ENCODE measurements at regions not wholly inside any gene's neighbourhood (a gene's known extent, or its start where the extent isn't known, plus 50 kb on each side); places are given as distances from the start of the nearest gene placed in this dataset.
A peak's percentile ranks its signal among the peaks of the same experiment; 100 is the strongest.

GRCh38 chr13:80830431-80830830 is 489.5 kb upstream of the SPRY2 start:
- TF ChIP-seq, protein P1, sequence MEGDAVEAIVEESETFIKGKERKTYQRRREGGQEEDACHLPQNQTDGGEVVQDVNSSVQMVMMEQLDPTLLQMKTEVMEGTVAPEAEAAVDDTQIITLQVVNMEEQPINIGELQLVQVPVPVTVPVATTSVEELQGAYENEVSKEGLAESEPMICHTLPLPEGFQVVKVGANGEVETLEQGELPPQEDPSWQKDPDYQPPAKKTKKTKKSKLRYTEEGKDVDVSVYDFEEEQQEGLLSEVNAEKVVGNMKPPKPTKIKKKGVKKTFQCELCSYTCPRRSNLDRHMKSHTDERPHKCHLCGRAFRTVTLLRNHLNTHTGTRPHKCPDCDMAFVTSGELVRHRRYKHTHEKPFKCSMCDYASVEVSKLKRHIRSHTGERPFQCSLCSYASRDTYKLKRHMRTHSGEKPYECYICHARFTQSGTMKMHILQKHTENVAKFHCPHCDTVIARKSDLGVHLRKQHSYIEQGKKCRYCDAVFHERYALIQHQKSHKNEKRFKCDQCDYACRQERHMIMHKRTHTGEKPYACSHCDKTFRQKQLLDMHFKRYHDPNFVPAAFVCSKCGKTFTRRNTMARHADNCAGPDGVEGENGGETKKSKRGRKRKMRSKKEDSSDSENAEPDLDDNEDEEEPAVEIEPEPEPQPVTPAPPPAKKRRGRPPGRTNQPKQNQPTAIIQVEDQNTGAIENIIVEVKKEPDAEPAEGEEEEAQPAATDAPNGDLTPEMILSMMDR (IDR thresholded peaks at IDR 0.05) = no peak
- Histone ChIP-seq H3K4me3 (no peak overlapping the region), H3K4me1 (no peaks in the 10 kb centered on the region), H3K36me3 (no peaks in the 10 kb centered on the region), H3K27me3 (no peaks in the 10 kb centered on the region), H3K9me3 (peaks cover 0 to 58% of the 10 kb centered on the region in 2 donors), H3K27ac (no peak overlapping the region)
- DNase-seq (ENCODE audit: low spot score) = no peak

DNA sequence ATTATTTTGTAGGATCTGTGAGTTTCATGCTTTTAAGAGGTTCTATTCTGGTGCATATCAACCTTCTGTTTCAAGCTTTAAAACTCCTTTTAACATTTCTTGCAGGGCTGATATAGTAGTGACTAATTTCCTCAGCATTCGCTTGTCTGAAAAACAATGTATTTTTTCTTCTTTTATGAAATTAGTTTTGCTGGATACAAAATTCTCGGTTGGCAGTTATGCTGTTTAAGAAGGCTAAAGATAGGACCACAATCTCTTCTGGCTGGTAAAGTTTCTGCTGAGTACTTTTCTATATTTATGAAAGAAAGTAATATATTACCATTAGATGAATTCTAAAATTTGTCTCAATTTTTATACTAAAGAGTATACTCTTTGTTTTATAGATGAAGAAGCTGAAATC is 487.8 kb upstream of the SPRY2 start:
- Histone ChIP-seq H3K4me1 (no peaks in the 10 kb centered on the region), H3K27me3 (no peaks in the 10 kb centered on the region), H3K9me3 (peaks cover 0 to 49% of the 10 kb centered on the region in 2 donors), H3K4me3 (no peak overlapping the region), H3K36me3 (no peaks in the 10 kb centered on the region), H3K27ac (no peak overlapping the region)
- TF ChIP-seq, protein P1 (IDR thresholded peaks at IDR 0.05) = no peak
- DNase-seq (ENCODE audit: low spot score) = no peak

- H3K9me3 ChIP-seq = peaks cover 0 to 44% of the 10 kb centered on the region in 2 donors
- H3K4me1 ChIP-seq = no peaks in the 10 kb centered on the region
- H3K27me3 ChIP-seq = no peaks in the 10 kb centered on the region
- no peaks in the 10 kb centered on the region for H3K36me3 ChIP-seq
- no peak overlapping the region for H3K27ac ChIP-seq
- no peak overlapping the region for H3K4me3 ChIP-seq
- DNase-seq (ENCODE audit: low spot score) = no peak
- TF ChIP-seq, protein P1 (IDR thresholded peaks at IDR 0.05) = no peak
These were observed 484.4 kb upstream of the SPRY2 start for GRCh38 chr13:80825276-80825675.

DNA sequence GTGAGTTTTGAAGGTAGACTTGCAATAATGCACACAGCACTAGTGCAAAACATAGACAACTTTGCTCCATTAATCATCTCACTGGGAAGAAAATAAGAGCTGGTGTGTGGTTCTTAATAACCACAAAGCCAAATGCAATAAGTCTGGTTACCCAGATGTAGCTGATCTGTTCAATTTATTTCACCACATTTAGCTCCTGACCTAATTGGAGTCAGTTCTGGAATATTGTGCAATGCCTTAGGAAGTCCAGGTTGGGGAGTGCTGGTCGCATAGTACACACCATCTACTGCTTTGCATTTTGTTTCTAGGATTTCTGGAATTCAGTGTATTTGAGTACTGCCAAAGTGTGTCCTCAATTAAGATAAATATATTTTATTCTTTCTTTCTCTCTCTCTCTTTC is 483.3 kb upstream of the SPRY2 start:
- Histone ChIP-seq H3K4me3 (no peak overlapping the region), H3K36me3 (no peaks in the 10 kb centered on the region), H3K27ac (peak overlapping the region in 1 of 2 donors; percentile 30), H3K4me1 (no peaks in the 10 kb centered on the region), H3K27me3 (no peaks in the 10 kb centered on the region), H3K9me3 (peaks cover 0 to 34% of the 10 kb centered on the region in 2 donors)
- TF ChIP-seq, protein P1 (IDR thresholded peaks at IDR 0.05) = no peak
- no peak for DNase-seq (ENCODE audit: low spot score)

GRCh38 chr13:80823472-80823871 is 482.5 kb upstream of the SPRY2 start:
- peaks cover 0 to 27% of the 10 kb centered on the region in 2 donors for H3K9me3 ChIP-seq
- no peak for DNase-seq (ENCODE audit: low spot score)
- no peaks in the 10 kb centered on the region for H3K36me3 ChIP-seq
- no peaks in the 10 kb centered on the region for H3K27me3 ChIP-seq
- H3K4me3 ChIP-seq = no peak overlapping the region
- TF ChIP-seq, protein P1 (IDR thresholded peaks at IDR 0.05) = no peak
- H3K4me1 ChIP-seq = no peaks in the 10 kb centered on the region
- H3K27ac ChIP-seq = peak overlapping the region; percentile 7 to 30

DNA sequence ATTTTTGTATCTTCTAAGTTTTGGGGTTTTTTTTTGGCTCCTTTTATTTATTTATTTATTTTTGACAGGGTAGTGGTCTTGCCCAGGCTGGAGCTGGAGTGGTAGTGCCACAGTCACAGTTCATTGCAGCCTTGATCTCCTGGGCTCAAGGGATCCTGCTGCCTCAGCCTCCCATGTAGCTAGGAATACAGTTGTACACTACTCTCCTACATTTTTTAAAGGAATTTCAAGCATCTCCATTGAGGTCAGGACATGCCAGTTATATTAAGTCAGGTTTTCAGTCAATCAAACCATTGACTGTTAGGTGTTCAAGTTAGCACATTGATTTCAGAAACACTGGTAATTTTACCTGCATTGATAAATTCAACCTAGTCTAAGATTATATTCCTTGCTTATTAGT is 480.5 kb upstream of the SPRY2 start:
- no peak for DNase-seq (ENCODE audit: low spot score)
- peaks cover 0 to 25% of the 10 kb centered on the region in 2 donors for H3K9me3 ChIP-seq
- no peak overlapping the region for H3K27ac ChIP-seq
- no peak overlapping the region for H3K4me3 ChIP-seq
- TF ChIP-seq, protein P1 (IDR thresholded peaks at IDR 0.05) = no peak
- no peaks in the 10 kb centered on the region for H3K4me1 ChIP-seq
- no peaks in the 10 kb centered on the region for H3K27me3 ChIP-seq
- no peaks in the 10 kb centered on the region for H3K36me3 ChIP-seq
